ENCODE measurements at regions not wholly inside any gene's neighbourhood (a gene's known extent, or its start where the extent isn't known, plus 50 kb on each side); places are given as distances from the start of the nearest gene placed in this dataset.

GRCh38 chr12:115619061-115619460, 658.4 kb downstream of the MED13L start:
- TF ChIP-seq CTCF (conservative IDR thresholded peaks at IDR 0.05 in 1 of 2, IDR thresholded peaks at IDR 0.05 in 1 of 2; ENCODE audit: low read depth in 1 of 2, low read length in 2 of 2) (no peak), EZH2 (IDR thresholded peaks at IDR 0.05; ENCODE audit: low read length, missing control alignments) (no peak)

Measured in fibroblast of lung (primary cell).